Progenitor cell of endocrine pancreas (in vitro differentiated cells): ENCODE measurements at regions not wholly inside any gene's neighbourhood (a gene's known extent, or its start where the extent isn't known, plus 50 kb on each side); places are given as distances from the start of the nearest gene placed in this dataset.

ENCODE experiments used
- DNase-seq: peaks from one replicate; pipeline ENCODE4 v3.0.0; 2021; ENCODE audit warnings: low spot score; ENCODE audit not compliant: unreplicated experiment
- H3K27ac Mint-ChIP-seq: 2 replicates; pipeline ENCODE4 v1.8.0; 2021; ENCODE audit warnings: mild to moderate bottlenecking, moderate library complexity, mixed read lengths
- H3K27me3 Mint-ChIP-seq: 2 replicates; pipeline ENCODE4 v1.8.0; 2021; ENCODE audit warnings: mixed read lengths
- H3K36me3 Mint-ChIP-seq: 2 replicates; pipeline ENCODE4 v1.8.0; 2022; ENCODE audit warnings: mixed read lengths; ENCODE audit not compliant: insufficient read depth
- H3K4me1 Mint-ChIP-seq: 2 replicates; pipeline ENCODE4 v1.8.0; 2021; ENCODE audit warnings: low read depth, mixed read lengths
- H3K4me3 Mint-ChIP-seq: 2 replicates; pipeline ENCODE4 v1.8.0; 2021; ENCODE audit warnings: low read depth, mild to moderate bottlenecking, moderate library complexity, mixed read lengths
- H3K9me3 Mint-ChIP-seq: 2 replicates; pipeline ENCODE4 v1.8.0; 2021; ENCODE audit warnings: low read depth, mixed read lengths
- CTCF ChIP-seq: fragments of 200-600 bp; sonication (generic); IDR thresholded peaks from one replicate; pipeline ENCODE4 v1.5.0; 2021; ENCODE audit warnings: antibody characterized with exemption, mild to moderate bottlenecking; ENCODE audit not compliant: unreplicated experiment

GRCh38 chr5:3962113-3962512, 366.5 kb downstream of the IRX1 start:
- Mint-ChIP-seq H3K36me3 (no peaks in the 10 kb centered on the region), H3K4me1 (no peaks in the 10 kb centered on the region), H3K4me3 (no peak overlapping the region), H3K27me3 (peaks cover 22% of the 10 kb centered on the region), H3K9me3 (no peaks in the 10 kb centered on the region), H3K27ac (no peak overlapping the region)
- TF ChIP-seq CTCF: no peak
- DNase-seq: no peak

- no peak for TF ChIP-seq CTCF
- Mint-ChIP-seq H3K36me3 (no peaks in the 10 kb centered on the region), H3K4me3 (no peak overlapping the region), H3K9me3 (peaks cover 4% of the 10 kb centered on the region), H3K27me3 (peaks cover 15% of the 10 kb centered on the region), H3K4me1 (no peaks in the 10 kb centered on the region), H3K27ac (no peak overlapping the region)
- DNase-seq: no peak
Measured at GRCh38 chr5:3963652-3964051, 368.0 kb downstream of the IRX1 start.

- H3K27ac Mint-ChIP-seq: no peak overlapping the region
- no peak overlapping the region for H3K4me3 Mint-ChIP-seq
- H3K27me3 Mint-ChIP-seq: no peaks in the 10 kb centered on the region
- peaks cover 12% of the 10 kb centered on the region for H3K9me3 Mint-ChIP-seq
- DNase-seq: no peak
- H3K36me3 Mint-ChIP-seq: peaks cover 1% of the 10 kb centered on the region
- peaks cover 5% of the 10 kb centered on the region for H3K4me1 Mint-ChIP-seq
- TF ChIP-seq CTCF: no peak
Measured at GRCh38 chr5:3980156-3980555, 384.5 kb downstream of the IRX1 start.

GRCh38 chr5:3987867-3988266, 392.2 kb downstream of the IRX1 start:
- Mint-ChIP-seq H3K27me3 (no peaks in the 10 kb centered on the region), H3K4me1 (peaks cover 6% of the 10 kb centered on the region), H3K36me3 (no peaks in the 10 kb centered on the region), H3K27ac (no peak overlapping the region), H3K4me3 (no peak overlapping the region), H3K9me3 (peaks cover 7% of the 10 kb centered on the region)
- no peak for DNase-seq
- no peak for TF ChIP-seq CTCF

GRCh38 chr5:3993856-3994473, 398.3 kb downstream of the IRX1 start:
- Mint-ChIP-seq H3K4me3 (no peak overlapping the region), H3K4me1 (peaks cover 4% of the 10 kb centered on the region), H3K27me3 (no peaks in the 10 kb centered on the region), H3K36me3 (no peaks in the 10 kb centered on the region), H3K9me3 (peaks cover 7% of the 10 kb centered on the region), H3K27ac (no peak overlapping the region)
- TF ChIP-seq CTCF: no peak
- no peak for DNase-seq
